Uterus (tissue), 3 donors: ENCODE measurements at regions not wholly inside any gene's neighbourhood (a gene's known extent, or its start where the extent isn't known, plus 50 kb on each side); places are given as distances from the start of the nearest gene placed in this dataset.

Experiments used
- DNase-seq, 2 donors: peaks; one replicate each; pipeline ENCODE4 v3.0.0-alpha.2; 2019 to 2020
- H3K27ac ChIP-seq, 2 donors: fragments of 200-600 bp; sonication (generic); 1 replicate in 1 of 2; 2 replicates in 1 of 2; pipeline ENCODE4 v1.5.1; 2016 to 2018
- H3K27me3 ChIP-seq, 2 donors: fragments of 200-600 bp; sonication (generic); one replicate each; pipeline ENCODE4 v1.5.1; 2018 to 2019; ENCODE audit warnings: control low read depth in 1 of 2
- H3K36me3 ChIP-seq, 2 donors: fragments of 200-600 bp; sonication (generic); one replicate each; pipeline ENCODE4 v1.5.1; 2019; ENCODE audit warnings: control low read depth in 1 of 2
- H3K4me1 ChIP-seq, 2 donors: fragments of 200-600 bp; sonication (generic); one replicate each; pipeline ENCODE4 v1.5.1; 2018 to 2019; ENCODE audit warnings: control low read depth in 1 of 2
- H3K4me3 ChIP-seq, 2 donors: fragments of 200-600 bp; sonication (generic); 1 replicate in 1 of 2; 2 replicates in 1 of 2; pipeline ENCODE4 v1.5.1; 2018 to 2019; ENCODE audit warnings: mild to moderate bottlenecking in 1 of 2
- H3K9me3 ChIP-seq, 2 donors: fragments of 200-600 bp; sonication (generic); one replicate each; pipeline ENCODE4 v1.5.1; 2019; ENCODE audit warnings: control low read depth in 1 of 2
- CTCF ChIP-seq, 4 experiments: fragments of 200-600 bp in 2 of 4; fragments of 450-650 bp in 2 of 4; sonication (generic) in 2 of 4; IDR thresholded peaks; one replicate each; pipeline ENCODE4 v1.5.1; 2016 to 2019; ENCODE audit warnings: antibody characterized with exemption in 4 of 4, mild to moderate bottlenecking in 2 of 4, moderate library complexity in 1 of 4
- POLR2A ChIP-seq, 2 donors: fragments of 450-650 bp; IDR thresholded peaks; one replicate each; pipeline ENCODE4 v1.6.1; 2016; ENCODE audit warnings: antibody characterized with exemption in 2 of 2, mild to moderate bottlenecking in 1 of 2, moderate library complexity in 1 of 2
- intact Hi-C: fragments of 100-400 bp; cut with DNase I; formaldehyde crosslinking; loops from one replicate; pipeline ENCODE4 v1.15.1; 2023; ENCODE audit warnings: low total_unique reads
- donor health status: DM: yes; HTN: yes; CAD: no.

GRCh38 chr9:91082731-91083130, 279.0 kb downstream of the AUH start:
- peak overlapping the region in 1 of 2 donors; percentile 54 for H3K27ac ChIP-seq
- peak in 1 of 2 donors; percentile 60 for DNase-seq
- no peaks in the 10 kb centered on the region for H3K9me3 ChIP-seq
- no peaks in the 10 kb centered on the region for H3K27me3 ChIP-seq
- intact Hi-C loops, result no loop called here
- no peak overlapping the region for H3K4me3 ChIP-seq
- TF ChIP-seq POLR2A (IDR thresholded peaks at IDR 0.05), result no peak
- no peak for TF ChIP-seq CTCF (IDR thresholded peaks at IDR 0.05)
- no peaks in the 10 kb centered on the region for H3K36me3 ChIP-seq
- H3K4me1 ChIP-seq, result no peaks in the 10 kb centered on the region

- intact Hi-C loops, result no loop called here
- DNase-seq, result no peak
- Histone ChIP-seq H3K27ac (peak overlapping the region in 1 of 2 donors; percentile 6), H3K36me3 (no peaks in the 10 kb centered on the region), H3K4me3 (no peak overlapping the region), H3K4me1 (no peaks in the 10 kb centered on the region), H3K9me3 (no peaks in the 10 kb centered on the region), H3K27me3 (no peaks in the 10 kb centered on the region)
- TF ChIP-seq POLR2A (IDR thresholded peaks at IDR 0.05) (no peak), CTCF (IDR thresholded peaks at IDR 0.05) (no peak)
Measured at GRCh38 chr9:91084896-91085516, 276.7 kb downstream of the AUH start.

- DNase-seq, result no peak
- Histone ChIP-seq H3K4me3 (no peak overlapping the region), H3K27me3 (no peaks in the 10 kb centered on the region), H3K4me1 (no peaks in the 10 kb centered on the region), H3K27ac (peak overlapping the region in 1 of 2 donors; percentile 54), H3K9me3 (no peaks in the 10 kb centered on the region), H3K36me3 (no peaks in the 10 kb centered on the region)
- TF ChIP-seq CTCF (IDR thresholded peaks at IDR 0.05) (no peak), POLR2A (IDR thresholded peaks at IDR 0.05) (no peak)
- intact Hi-C loops, result no loop called here
Measured at GRCh38 chr9:91085517-91086291, 276.0 kb downstream of the AUH start.

- DNase-seq, result no peak
- TF ChIP-seq CTCF (IDR thresholded peaks at IDR 0.05), result no peak
- no peak for TF ChIP-seq POLR2A (IDR thresholded peaks at IDR 0.05)
Measured at GRCh38 chr9:91086657-91087461, 274.9 kb downstream of the AUH start.

GRCh38 chr9:91087462-91087759, 274.3 kb downstream of the AUH start:
- TF ChIP-seq POLR2A (IDR thresholded peaks at IDR 0.05), result no peak
- TF ChIP-seq CTCF (IDR thresholded peaks at IDR 0.05), result no peak
- intact Hi-C loops, result no loop called here

More at GRCh38 chr9:91086657-91087461, 274.9 kb downstream of the AUH start:
- H3K4me3 ChIP-seq, result no peak overlapping the region
- H3K4me1 ChIP-seq, result no peaks in the 10 kb centered on the region
- H3K36me3 ChIP-seq, result no peaks in the 10 kb centered on the region
- H3K27me3 ChIP-seq, result no peaks in the 10 kb centered on the region
- no peaks in the 10 kb centered on the region for H3K9me3 ChIP-seq
- intact Hi-C loops, result no loop called here
- H3K27ac ChIP-seq, result peak overlapping the region in 1 of 2 donors; percentile 54

More at GRCh38 chr9:91087462-91087759, 274.3 kb downstream of the AUH start:
- no peak for DNase-seq
- Histone ChIP-seq H3K9me3 (no peaks in the 10 kb centered on the region), H3K27ac (peak overlapping the region in 1 of 2 donors; percentile 54), H3K36me3 (no peaks in the 10 kb centered on the region), H3K4me1 (no peaks in the 10 kb centered on the region), H3K4me3 (no peak overlapping the region), H3K27me3 (no peaks in the 10 kb centered on the region)
